Lower leg skin (tissue), 4 donors: ENCODE measurements at regions not wholly inside any gene's neighbourhood (a gene's known extent, or its start where the extent isn't known, plus 50 kb on each side); places are given as distances from the start of the nearest gene placed in this dataset.
"Not testable (repeated sequence)": the region's sequence is repeated elsewhere in the genome, so short reads cannot be mapped to it uniquely, and the experiment has no call there.

ENCODE experiments used
- DNase-seq, 2 donors: peaks; one replicate each; pipeline ENCODE4 v3.0.0-alpha.2; 2019; ENCODE audit warnings: low spot score in 2 of 2
- H3K4me3 ChIP-seq: fragments of 200-600 bp; sonication (generic); 2 replicates; pipeline ENCODE4 v1.5.1; 2017; ENCODE audit warnings: mild to moderate bottlenecking, low read depth; ENCODE audit not compliant: poor library complexity, severe bottlenecking
- POLR2A ChIP-seq, 2 donors: fragments of 450-650 bp; IDR thresholded peaks; one replicate each; pipeline ENCODE4 v1.6.1; 2016 to 2017; ENCODE audit warnings: antibody characterized with exemption in 2 of 2, mild to moderate bottlenecking in 1 of 2, moderate library complexity in 1 of 2
- WGBS, 2 donors: methylation state at CpG; one replicate each; pipeline ENCODE4 v1.1.5; 2018; 5-methylcytosine and 5-hydroxymethylcytosine counted together
- intact Hi-C: fragments of 100-400 bp; cut with DNase I; formaldehyde crosslinking; loops from one replicate; pipeline ENCODE4 v1.15.0; 2023; ENCODE audit warnings: low total_unique reads
- TF ChIP-seq, protein P1 (sequence below), 3 donors: fragments of 450-650 bp; IDR thresholded peaks; one replicate each; pipeline ENCODE4 v1.5.1; 2016; ENCODE audit warnings: antibody characterized with exemption in 3 of 3, mild to moderate bottlenecking in 3 of 3, moderate library complexity in 2 of 3

DNA sequence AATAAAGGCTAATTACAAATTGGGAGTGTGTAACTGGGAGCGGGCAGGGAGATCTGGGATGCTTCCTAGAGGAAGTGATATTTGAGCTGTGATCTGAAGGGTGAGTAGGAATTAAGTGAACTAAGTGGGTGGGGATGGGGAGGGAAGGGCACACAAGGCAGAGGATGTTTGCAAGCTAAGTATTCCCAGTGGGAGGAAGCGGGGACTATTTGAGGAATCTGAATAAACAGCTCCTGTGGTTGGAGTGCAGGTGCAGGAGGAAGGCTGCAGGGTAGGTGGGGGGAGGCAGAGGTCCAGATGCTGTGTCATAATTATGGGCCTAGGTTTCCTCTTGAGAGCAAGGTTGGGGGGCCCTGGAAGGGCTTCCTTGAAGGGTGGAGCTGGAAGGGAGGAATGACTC is 102.1 kb upstream of the HS3ST2 start:
- 82 to 95% methylated on average over 2 of the region's 2 CpGs for WGBS, 2 donors
- intact Hi-C loops = no loop called here
- TF ChIP-seq POLR2A (IDR thresholded peaks at IDR 0.05) = no peak
- TF ChIP-seq, protein P1, sequence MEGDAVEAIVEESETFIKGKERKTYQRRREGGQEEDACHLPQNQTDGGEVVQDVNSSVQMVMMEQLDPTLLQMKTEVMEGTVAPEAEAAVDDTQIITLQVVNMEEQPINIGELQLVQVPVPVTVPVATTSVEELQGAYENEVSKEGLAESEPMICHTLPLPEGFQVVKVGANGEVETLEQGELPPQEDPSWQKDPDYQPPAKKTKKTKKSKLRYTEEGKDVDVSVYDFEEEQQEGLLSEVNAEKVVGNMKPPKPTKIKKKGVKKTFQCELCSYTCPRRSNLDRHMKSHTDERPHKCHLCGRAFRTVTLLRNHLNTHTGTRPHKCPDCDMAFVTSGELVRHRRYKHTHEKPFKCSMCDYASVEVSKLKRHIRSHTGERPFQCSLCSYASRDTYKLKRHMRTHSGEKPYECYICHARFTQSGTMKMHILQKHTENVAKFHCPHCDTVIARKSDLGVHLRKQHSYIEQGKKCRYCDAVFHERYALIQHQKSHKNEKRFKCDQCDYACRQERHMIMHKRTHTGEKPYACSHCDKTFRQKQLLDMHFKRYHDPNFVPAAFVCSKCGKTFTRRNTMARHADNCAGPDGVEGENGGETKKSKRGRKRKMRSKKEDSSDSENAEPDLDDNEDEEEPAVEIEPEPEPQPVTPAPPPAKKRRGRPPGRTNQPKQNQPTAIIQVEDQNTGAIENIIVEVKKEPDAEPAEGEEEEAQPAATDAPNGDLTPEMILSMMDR (IDR thresholded peaks at IDR 0.05) = no peak
- DNase-seq = no peak
- H3K4me3 ChIP-seq = no peak overlapping the region

GRCh38 chr16:22712471-22712870 is 101.5 kb upstream of the HS3ST2 start:
- intact Hi-C loops = no loop called here
- 89 to 93% methylated on average over 5 of the region's 5 CpGs for WGBS, 2 donors
- no peak for TF ChIP-seq POLR2A (IDR thresholded peaks at IDR 0.05)
- TF ChIP-seq, protein P1 (IDR thresholded peaks at IDR 0.05) = no peak
- DNase-seq = no peak
- no peak overlapping the region for H3K4me3 ChIP-seq

DNA sequence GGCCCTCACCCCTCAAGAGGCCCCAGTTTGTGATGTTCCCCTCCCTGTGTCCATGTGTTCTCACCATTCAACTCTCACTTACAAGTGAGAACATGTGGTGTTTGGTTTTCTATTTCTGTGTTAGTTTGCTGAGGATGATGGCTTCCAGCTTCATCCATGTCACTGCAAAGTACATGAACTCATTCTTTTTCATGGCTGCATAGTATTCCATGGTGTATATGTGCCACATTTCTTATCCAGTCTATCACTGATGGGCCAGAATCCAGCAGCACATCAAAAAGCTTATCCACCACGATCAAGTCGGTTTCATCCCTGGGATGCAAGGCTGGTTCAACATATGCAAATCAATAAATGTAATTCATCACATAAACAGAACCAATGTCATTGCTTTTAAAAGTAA is 95.4 kb upstream of the HS3ST2 start:
- DNase-seq, intact Hi-C loops, H3K4me3 ChIP-seq: not testable (repeated sequence)
- WGBS, 2 donors = 86 to 96% methylated on average over 2 of the region's 2 CpGs

GRCh38 chr16:22719945-22720344 is 94.0 kb upstream of the HS3ST2 start:
- WGBS, 2 donors = 39 to 44% methylated on average over 4 of the region's 4 CpGs
- TF ChIP-seq, protein P1 (IDR thresholded peaks at IDR 0.05) = no peak
- no peak for TF ChIP-seq POLR2A (IDR thresholded peaks at IDR 0.05)

DNA sequence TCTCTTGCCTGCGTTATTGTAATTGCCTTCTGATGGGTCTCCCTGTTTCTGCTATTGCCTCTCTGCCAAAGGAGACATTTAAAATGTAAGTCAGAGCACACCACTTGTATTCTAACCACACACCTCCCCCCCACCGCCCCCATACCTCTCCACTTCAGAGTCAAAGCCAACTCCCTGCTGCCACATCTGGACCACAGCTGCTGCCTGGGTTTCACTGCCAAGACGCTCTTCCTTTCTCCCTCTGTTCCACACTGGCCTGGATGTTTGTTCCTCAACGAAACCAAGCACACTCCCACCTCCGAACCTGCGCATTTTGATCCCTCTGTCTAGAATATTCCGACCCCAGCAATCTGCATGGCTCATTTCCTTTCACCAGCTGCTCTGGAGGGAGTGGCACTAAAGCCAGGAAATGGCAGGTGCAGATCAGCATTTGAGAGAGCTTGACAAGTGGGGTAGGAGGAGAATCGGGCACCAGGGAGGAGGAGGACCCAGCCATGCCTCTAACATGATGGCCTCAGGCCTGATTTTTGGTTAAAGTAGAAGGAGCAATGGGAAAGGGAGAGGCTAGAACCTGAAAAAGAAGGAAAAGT is 92.4 kb upstream of the HS3ST2 start:
- 58 to 59% methylated on average over 8 of the region's 8 CpGs for WGBS, 2 donors
- H3K4me3 ChIP-seq = no peak overlapping the region
- intact Hi-C loops = no loop called here
- no peak for DNase-seq
- TF ChIP-seq, protein P1 (IDR thresholded peaks at IDR 0.05) = no peak
- no peak for TF ChIP-seq POLR2A (IDR thresholded peaks at IDR 0.05)

More at GRCh38 chr16:22719945-22720344, 94.0 kb upstream of the HS3ST2 start:
- intact Hi-C loops = no loop called here
- DNase-seq = no peak
- H3K4me3 ChIP-seq = no peak overlapping the region

DNA sequence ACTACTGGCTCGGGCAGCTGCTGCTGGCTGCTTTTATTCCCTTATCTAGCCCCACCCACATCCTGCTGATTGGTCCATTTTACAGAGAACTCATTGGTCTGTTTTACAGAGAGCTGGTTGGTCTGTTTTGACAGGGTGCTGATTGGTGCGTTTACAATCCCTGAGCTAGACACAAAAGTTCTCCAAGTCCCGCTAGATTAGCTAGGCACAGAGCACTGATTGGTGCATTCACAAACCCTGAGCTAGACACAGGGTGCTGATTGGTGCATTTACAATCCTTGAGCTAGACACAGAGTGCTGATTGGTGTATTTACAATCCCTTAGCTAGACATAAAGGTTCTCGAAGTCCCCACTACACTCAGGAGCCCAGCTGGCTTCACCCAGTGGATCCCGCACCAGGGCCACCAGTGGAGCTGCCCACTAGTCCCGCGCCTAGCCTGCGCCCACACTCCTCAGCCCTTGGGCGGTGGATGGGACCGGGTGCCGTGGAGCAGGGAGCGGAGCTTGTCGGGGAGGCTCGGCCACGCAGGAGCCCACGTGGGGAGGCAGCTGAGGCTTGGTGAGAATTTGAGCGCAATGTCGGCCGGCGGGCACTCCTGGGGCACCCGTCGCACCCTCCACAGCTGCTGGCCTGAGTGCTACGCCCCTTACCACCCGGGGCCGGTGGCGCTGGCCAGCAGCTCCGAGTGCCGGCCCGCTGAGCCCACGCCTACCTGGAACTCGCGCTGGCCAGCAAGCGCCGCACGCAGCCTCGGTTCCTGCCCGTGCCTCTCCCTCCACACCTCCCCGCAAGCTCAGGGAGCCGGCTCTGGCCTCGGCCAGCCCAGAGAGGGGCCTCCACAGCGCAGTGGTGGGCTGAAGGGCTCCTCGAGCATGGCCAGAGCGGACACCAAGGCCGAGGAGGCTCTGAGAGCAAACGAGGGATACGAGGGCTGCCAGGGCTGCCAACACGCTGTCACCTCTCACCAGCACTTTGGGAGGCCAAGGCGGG is 91.1 kb upstream of the HS3ST2 start:
- DNase-seq, H3K4me3 ChIP-seq, intact Hi-C loops: not testable (repeated sequence)
- WGBS, 2 donors = 91 to 93% methylated on average over 38 to 42 of the region's 48 CpGs
